ENCODE measurements at regions not wholly inside any gene's neighbourhood (a gene's known extent, or its start where the extent isn't known, plus 50 kb on each side); places are given as distances from the start of the nearest gene placed in this dataset.

DNA sequence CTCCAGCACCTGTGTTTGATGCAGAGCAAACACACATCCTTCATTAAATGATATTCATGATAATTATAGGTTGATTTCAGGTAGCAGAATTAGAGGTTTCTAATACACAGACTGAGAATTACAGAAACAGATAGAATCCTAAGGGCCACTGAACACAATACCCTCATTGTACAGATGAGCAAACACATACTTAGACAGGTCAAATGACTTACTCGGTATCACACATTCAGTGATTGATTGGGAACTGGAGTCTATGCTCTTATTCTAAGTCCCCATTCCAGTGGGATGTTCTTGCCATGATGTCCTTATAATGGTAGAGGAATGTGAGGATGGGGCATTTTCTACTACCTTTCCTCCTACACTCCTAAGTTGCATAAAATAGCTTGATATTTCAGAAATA lies 70.8 kb downstream of the DCAF8L1 start:
- H3K27me3 ChIP-seq (ENCODE audit: insufficient read depth, poor library complexity, severe bottlenecking) = no peaks in the 10 kb centered on the region
- no peaks in the 10 kb centered on the region for H3K4me1 ChIP-seq (ENCODE audit: insufficient read depth, poor library complexity, severe bottlenecking)
- no peak overlapping the region for H3K4me3 ChIP-seq (ENCODE audit: severe bottlenecking)
- H3K27ac ChIP-seq (ENCODE audit: poor library complexity, severe bottlenecking) = no peak overlapping the region
- ATAC-seq (ENCODE audit: low read depth) = no peak
- no peaks in the 10 kb centered on the region for H3K36me3 ChIP-seq (ENCODE audit: low read depth)
- TF ChIP-seq, protein P1, sequence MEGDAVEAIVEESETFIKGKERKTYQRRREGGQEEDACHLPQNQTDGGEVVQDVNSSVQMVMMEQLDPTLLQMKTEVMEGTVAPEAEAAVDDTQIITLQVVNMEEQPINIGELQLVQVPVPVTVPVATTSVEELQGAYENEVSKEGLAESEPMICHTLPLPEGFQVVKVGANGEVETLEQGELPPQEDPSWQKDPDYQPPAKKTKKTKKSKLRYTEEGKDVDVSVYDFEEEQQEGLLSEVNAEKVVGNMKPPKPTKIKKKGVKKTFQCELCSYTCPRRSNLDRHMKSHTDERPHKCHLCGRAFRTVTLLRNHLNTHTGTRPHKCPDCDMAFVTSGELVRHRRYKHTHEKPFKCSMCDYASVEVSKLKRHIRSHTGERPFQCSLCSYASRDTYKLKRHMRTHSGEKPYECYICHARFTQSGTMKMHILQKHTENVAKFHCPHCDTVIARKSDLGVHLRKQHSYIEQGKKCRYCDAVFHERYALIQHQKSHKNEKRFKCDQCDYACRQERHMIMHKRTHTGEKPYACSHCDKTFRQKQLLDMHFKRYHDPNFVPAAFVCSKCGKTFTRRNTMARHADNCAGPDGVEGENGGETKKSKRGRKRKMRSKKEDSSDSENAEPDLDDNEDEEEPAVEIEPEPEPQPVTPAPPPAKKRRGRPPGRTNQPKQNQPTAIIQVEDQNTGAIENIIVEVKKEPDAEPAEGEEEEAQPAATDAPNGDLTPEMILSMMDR (IDR thresholded peaks at IDR 0.05; ENCODE audit: poor library complexity, severe bottlenecking) = no peak
- H3K9me3 ChIP-seq (ENCODE audit: severe bottlenecking) = no peaks in the 10 kb centered on the region
- DNase-seq (ENCODE audit: low spot score) = no peak

DNA sequence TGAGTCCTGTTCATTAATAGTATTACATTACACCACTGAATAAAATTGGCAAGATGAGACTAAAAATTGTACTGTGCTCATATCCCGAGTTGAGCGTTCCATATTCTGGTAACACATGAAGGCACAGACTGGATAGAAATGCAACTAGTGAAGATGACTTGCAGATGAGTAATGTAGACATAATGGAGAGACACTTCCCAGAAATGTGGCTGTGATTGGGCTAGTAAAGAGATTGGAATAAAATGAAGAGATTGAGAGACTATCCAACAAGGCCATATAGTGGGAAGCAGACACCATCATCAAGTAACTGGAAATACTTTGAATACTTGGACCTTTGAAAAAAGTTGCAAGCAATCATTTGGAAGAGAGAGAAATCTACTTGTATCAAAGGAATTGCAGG lies 77.3 kb downstream of the DCAF8L1 start:
- Histone ChIP-seq H3K4me1 (ENCODE audit: insufficient read depth, poor library complexity, severe bottlenecking) (no peaks in the 10 kb centered on the region), H3K4me3 (ENCODE audit: severe bottlenecking) (no peak overlapping the region), H3K27ac (ENCODE audit: poor library complexity, severe bottlenecking) (no peak overlapping the region), H3K27me3 (ENCODE audit: insufficient read depth, poor library complexity, severe bottlenecking) (no peaks in the 10 kb centered on the region), H3K36me3 (ENCODE audit: low read depth) (no peaks in the 10 kb centered on the region), H3K9me3 (ENCODE audit: severe bottlenecking) (no peaks in the 10 kb centered on the region)
- ATAC-seq (ENCODE audit: low read depth) (no peak), DNase-seq (ENCODE audit: low spot score) (no peak)
- TF ChIP-seq, protein P1 (IDR thresholded peaks at IDR 0.05; ENCODE audit: poor library complexity, severe bottlenecking) = no peak

DNA sequence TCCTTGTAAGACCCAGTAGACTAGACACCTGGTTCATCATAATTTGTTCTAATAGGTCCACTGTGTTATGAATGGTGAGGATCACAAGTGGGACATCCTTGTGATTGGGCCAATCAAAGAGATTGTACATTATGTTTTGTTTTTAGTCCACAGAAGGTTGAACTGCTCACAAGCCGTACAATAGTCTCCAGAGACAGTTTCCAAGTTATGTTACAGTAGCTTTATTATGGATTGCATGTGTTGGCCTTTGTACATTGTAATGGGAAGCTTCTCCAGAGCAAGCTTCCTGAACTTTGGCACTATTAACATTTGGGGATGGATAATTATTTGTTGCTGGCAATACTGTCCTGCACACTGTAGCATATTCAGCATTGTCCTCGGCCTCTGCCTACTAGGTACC lies 86.1 kb downstream of the MAGEB10 start:
- H3K27me3 ChIP-seq (ENCODE audit: insufficient read depth, poor library complexity, severe bottlenecking) = no peaks in the 10 kb centered on the region
- no peak overlapping the region for H3K4me3 ChIP-seq (ENCODE audit: severe bottlenecking)
- DNase-seq (ENCODE audit: low spot score) = no peak
- H3K36me3 ChIP-seq (ENCODE audit: low read depth) = no peaks in the 10 kb centered on the region
- H3K4me1 ChIP-seq (ENCODE audit: insufficient read depth, poor library complexity, severe bottlenecking) = peaks cover 6% of the 10 kb centered on the region
- TF ChIP-seq, protein P1 (IDR thresholded peaks at IDR 0.05; ENCODE audit: poor library complexity, severe bottlenecking) = no peak
- H3K9me3 ChIP-seq (ENCODE audit: severe bottlenecking) = no peaks in the 10 kb centered on the region
- ATAC-seq (ENCODE audit: low read depth) = no peak
- no peak overlapping the region for H3K27ac ChIP-seq (ENCODE audit: poor library complexity, severe bottlenecking)

- ATAC-seq (ENCODE audit: low read depth) = no peak
Measured at GRCh38 chrX:27893211-27893610, 85.4 kb downstream of the MAGEB10 start.

GRCh38 chrX:27890611-27891010 lies 82.8 kb downstream of the MAGEB10 start:
- Histone ChIP-seq H3K36me3 (ENCODE audit: low read depth) (no peaks in the 10 kb centered on the region), H3K27ac (ENCODE audit: poor library complexity, severe bottlenecking) (no peak overlapping the region), H3K9me3 (ENCODE audit: severe bottlenecking) (no peaks in the 10 kb centered on the region), H3K4me1 (ENCODE audit: insufficient read depth, poor library complexity, severe bottlenecking) (peaks cover 6% of the 10 kb centered on the region), H3K27me3 (ENCODE audit: insufficient read depth, poor library complexity, severe bottlenecking) (no peaks in the 10 kb centered on the region), H3K4me3 (ENCODE audit: severe bottlenecking) (no peak overlapping the region)
- ATAC-seq (ENCODE audit: low read depth) (peak; percentile 82), DNase-seq (ENCODE audit: low spot score) (no peak)
- TF ChIP-seq, protein P1 (IDR thresholded peaks at IDR 0.05; ENCODE audit: poor library complexity, severe bottlenecking) = no peak

More at GRCh38 chrX:27893211-27893610, 85.4 kb downstream of the MAGEB10 start:
- H3K4me1 ChIP-seq (ENCODE audit: insufficient read depth, poor library complexity, severe bottlenecking) = peaks cover 6% of the 10 kb centered on the region
- H3K4me3 ChIP-seq (ENCODE audit: severe bottlenecking) = no peak overlapping the region
- TF ChIP-seq, protein P1 (IDR thresholded peaks at IDR 0.05; ENCODE audit: poor library complexity, severe bottlenecking) = no peak
- H3K27ac ChIP-seq (ENCODE audit: poor library complexity, severe bottlenecking) = no peak overlapping the region
- DNase-seq (ENCODE audit: low spot score) = no peak
- no peaks in the 10 kb centered on the region for H3K9me3 ChIP-seq (ENCODE audit: severe bottlenecking)
- H3K27me3 ChIP-seq (ENCODE audit: insufficient read depth, poor library complexity, severe bottlenecking) = no peaks in the 10 kb centered on the region
- H3K36me3 ChIP-seq (ENCODE audit: low read depth) = no peaks in the 10 kb centered on the region
